NCI-H460 (cell line): ENCODE measurements at regions not wholly inside any gene's neighbourhood (a gene's known extent, or its start where the extent isn't known, plus 50 kb on each side); places are given as distances from the start of the nearest gene placed in this dataset.

Source experiments
- DNase-seq: peaks from one replicate; pipeline ENCODE4 v3.0.0-alpha.2; 2016; ENCODE audit warnings: low read depth; ENCODE audit errors: extremely low read depth

- no peak for DNase-seq
Observed at GRCh38 chr3:89624494-89624893, 517.1 kb downstream of the EPHA3 start.

GRCh38 chr3:89625945-89626344 is 518.5 kb downstream of the EPHA3 start:
- DNase-seq, result no peak

GRCh38 chr3:89628856-89629670 is 521.6 kb downstream of the EPHA3 start:
- no peak for DNase-seq

- no peak for DNase-seq
Observed at GRCh38 chr3:89635137-89635536, 527.7 kb downstream of the EPHA3 start.

GRCh38 chr3:89644716-89645115 is 537.3 kb downstream of the EPHA3 start:
- no peak for DNase-seq

- DNase-seq, result no peak
Observed at GRCh38 chr3:89649431-89649830, 542.0 kb downstream of the EPHA3 start.

- no peak for DNase-seq
Observed at GRCh38 chr3:89654031-89654430, 546.6 kb downstream of the EPHA3 start.

GRCh38 chr3:89656388-89656787 is 549.0 kb downstream of the EPHA3 start:
- DNase-seq, result no peak

- no peak for DNase-seq
Observed at GRCh38 chr3:89679686-89680085, 572.3 kb downstream of the EPHA3 start.

GRCh38 chr3:89682556-89682955 is 575.1 kb downstream of the EPHA3 start:
- DNase-seq, result no peak

GRCh38 chr3:89685731-89686130 is 578.3 kb downstream of the EPHA3 start:
- no peak for DNase-seq

- DNase-seq, result no peak
Observed at GRCh38 chr3:89690646-89691045, 583.2 kb downstream of the EPHA3 start.

GRCh38 chr3:89692601-89693000 is 585.2 kb downstream of the EPHA3 start:
- no peak for DNase-seq

- no peak for DNase-seq
Observed at GRCh38 chr3:89697321-89697916, 590.0 kb downstream of the EPHA3 start.

GRCh38 chr3:89698208-89698830 is 590.9 kb downstream of the EPHA3 start:
- DNase-seq, result no peak

- no peak for DNase-seq
Observed at GRCh38 chr3:89699229-89699628, 591.8 kb downstream of the EPHA3 start.

GRCh38 chr3:89699771-89700170 is 592.4 kb downstream of the EPHA3 start:
- no peak for DNase-seq

GRCh38 chr3:89702404-89702803 is 595.0 kb downstream of the EPHA3 start:
- DNase-seq, result no peak

GRCh38 chr3:89713196-89713595 is 605.8 kb downstream of the EPHA3 start:
- no peak for DNase-seq

GRCh38 chr3:89714237-89714636 is 606.8 kb downstream of the EPHA3 start:
- DNase-seq, result no peak

- DNase-seq, result no peak
Observed at GRCh38 chr3:89740080-89740880, 632.9 kb downstream of the EPHA3 start.
